NT2/D1 (cell line): ENCODE measurements at regions not wholly inside any gene's neighbourhood (a gene's known extent, or its start where the extent isn't known, plus 50 kb on each side); places are given as distances from the start of the nearest gene placed in this dataset.

Experiments
- YY1 ChIP-seq: IDR thresholded peaks from 2 replicates; pipeline ENCODE4 v1.6.1; 2011; ENCODE audit not compliant: insufficient read length, insufficient read depth
- ZNF274 ChIP-seq: IDR thresholded peaks from 2 replicates; pipeline ENCODE4 v1.6.1; 2011; ENCODE audit warnings: mild to moderate bottlenecking, low read depth, low read length

DNA sequence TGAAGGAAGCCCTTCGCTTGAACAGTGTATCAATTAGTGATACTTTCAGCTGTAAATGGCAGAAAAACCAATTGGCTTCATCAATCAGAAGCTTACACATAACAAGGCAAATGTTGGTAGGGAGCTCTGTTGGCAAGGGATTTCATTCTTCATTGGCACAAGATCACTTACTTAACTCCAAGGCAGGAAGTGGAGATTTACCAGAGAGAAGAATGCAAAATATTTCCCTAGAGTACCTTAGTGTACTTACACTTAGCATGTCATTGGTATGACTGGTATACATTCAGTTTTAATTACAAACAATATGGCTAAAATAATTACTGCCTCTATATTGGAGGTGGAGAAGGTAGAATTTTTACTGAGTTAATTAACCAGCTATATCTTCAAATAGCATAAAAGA lies 545.0 kb downstream of the GABRG1 start:
- TF ChIP-seq ZNF274 (no peak), YY1 (no peak)
